ENCODE measurements at regions not wholly inside any gene's neighbourhood (a gene's known extent, or its start where the extent isn't known, plus 50 kb on each side); places are given as distances from the start of the nearest gene placed in this dataset.

GRCh38 chr15:62611002-62611401 is 431.5 kb upstream of the TPM1 start:
- Mint-ChIP-seq H3K9me3 (no peaks in the 10 kb centered on the region), H3K4me1 (no peaks in the 10 kb centered on the region), H3K4me3 (no peak overlapping the region), H3K36me3 (ENCODE audit: low read depth) (no peaks in the 10 kb centered on the region), H3K27me3 (peaks cover 23% of the 10 kb centered on the region), H3K27ac (no peak overlapping the region)
- no peak for ATAC-seq (replicated peaks)

- H3K9me3 Mint-ChIP-seq: no peaks in the 10 kb centered on the region
- H3K27ac Mint-ChIP-seq: no peak overlapping the region
- no peaks in the 10 kb centered on the region for H3K4me1 Mint-ChIP-seq
- H3K36me3 Mint-ChIP-seq (ENCODE audit: low read depth): no peaks in the 10 kb centered on the region
- H3K4me3 Mint-ChIP-seq: no peak overlapping the region
- H3K27me3 Mint-ChIP-seq: peaks cover 23% of the 10 kb centered on the region
- ATAC-seq (replicated peaks): no peak
Observed at GRCh38 chr15:62612183-62612733, 430.3 kb upstream of the TPM1 start.

GRCh38 chr15:62612771-62613170 is 429.8 kb upstream of the TPM1 start:
- peaks cover 23% of the 10 kb centered on the region for H3K27me3 Mint-ChIP-seq
- H3K27ac Mint-ChIP-seq: no peak overlapping the region
- no peak overlapping the region for H3K4me3 Mint-ChIP-seq
- no peak for ATAC-seq (replicated peaks)
- H3K9me3 Mint-ChIP-seq: no peaks in the 10 kb centered on the region
- no peaks in the 10 kb centered on the region for H3K36me3 Mint-ChIP-seq (ENCODE audit: low read depth)
- H3K4me1 Mint-ChIP-seq: no peaks in the 10 kb centered on the region

GRCh38 chr15:62616746-62617145 is 425.8 kb upstream of the TPM1 start:
- H3K4me3 Mint-ChIP-seq: no peak overlapping the region
- ATAC-seq (replicated peaks): no peak
- no peaks in the 10 kb centered on the region for H3K36me3 Mint-ChIP-seq (ENCODE audit: low read depth)
- peaks cover 8% of the 10 kb centered on the region for H3K27me3 Mint-ChIP-seq
- no peaks in the 10 kb centered on the region for H3K9me3 Mint-ChIP-seq
- H3K27ac Mint-ChIP-seq: no peak overlapping the region
- H3K4me1 Mint-ChIP-seq: no peaks in the 10 kb centered on the region

- no peak overlapping the region for H3K27ac Mint-ChIP-seq
- H3K4me1 Mint-ChIP-seq: no peaks in the 10 kb centered on the region
- no peaks in the 10 kb centered on the region for H3K9me3 Mint-ChIP-seq
- H3K27me3 Mint-ChIP-seq: peaks cover 3% of the 10 kb centered on the region
- no peak for ATAC-seq (replicated peaks)
- no peaks in the 10 kb centered on the region for H3K36me3 Mint-ChIP-seq (ENCODE audit: low read depth)
- H3K4me3 Mint-ChIP-seq: no peak overlapping the region
Observed at GRCh38 chr15:62617741-62618140, 424.8 kb upstream of the TPM1 start.

GRCh38 chr15:62618432-62618831 is 424.1 kb upstream of the TPM1 start:
- Mint-ChIP-seq H3K9me3 (no peaks in the 10 kb centered on the region), H3K4me1 (no peaks in the 10 kb centered on the region), H3K27me3 (peaks cover 3% of the 10 kb centered on the region), H3K27ac (no peak overlapping the region), H3K36me3 (ENCODE audit: low read depth) (no peaks in the 10 kb centered on the region), H3K4me3 (no peak overlapping the region)
- ATAC-seq (replicated peaks): no peak

- Mint-ChIP-seq H3K27ac (no peak overlapping the region), H3K4me1 (no peaks in the 10 kb centered on the region), H3K9me3 (no peaks in the 10 kb centered on the region), H3K36me3 (ENCODE audit: low read depth) (no peaks in the 10 kb centered on the region), H3K4me3 (no peak overlapping the region), H3K27me3 (peaks cover 3% of the 10 kb centered on the region)
- ATAC-seq (replicated peaks): no peak
Observed at GRCh38 chr15:62618846-62619504, 423.6 kb upstream of the TPM1 start.

GRCh38 chr15:62619526-62619925 is 423.0 kb upstream of the TPM1 start:
- Mint-ChIP-seq H3K36me3 (ENCODE audit: low read depth) (no peaks in the 10 kb centered on the region), H3K27ac (no peak overlapping the region), H3K27me3 (peaks cover 3% of the 10 kb centered on the region), H3K4me3 (no peak overlapping the region), H3K9me3 (no peaks in the 10 kb centered on the region), H3K4me1 (peaks cover 5% of the 10 kb centered on the region)
- ATAC-seq (replicated peaks): no peak

GRCh38 chr15:62622775-62623174 is 419.8 kb upstream of the TPM1 start:
- no peak overlapping the region for H3K4me3 Mint-ChIP-seq
- no peak for ATAC-seq (replicated peaks)
- H3K9me3 Mint-ChIP-seq: no peaks in the 10 kb centered on the region
- H3K36me3 Mint-ChIP-seq (ENCODE audit: low read depth): no peaks in the 10 kb centered on the region
- no peak overlapping the region for H3K27ac Mint-ChIP-seq
- peaks cover 3% of the 10 kb centered on the region for H3K27me3 Mint-ChIP-seq
- H3K4me1 Mint-ChIP-seq: peaks cover 11% of the 10 kb centered on the region

GRCh38 chr15:62624547-62625378 is 417.8 kb upstream of the TPM1 start:
- peak overlapping the region; percentile 68 for H3K27ac Mint-ChIP-seq
- H3K4me1 Mint-ChIP-seq: peaks cover 11% of the 10 kb centered on the region
- H3K9me3 Mint-ChIP-seq: no peaks in the 10 kb centered on the region
- H3K4me3 Mint-ChIP-seq: peak overlapping the region; percentile 67
- no peaks in the 10 kb centered on the region for H3K27me3 Mint-ChIP-seq
- no peaks in the 10 kb centered on the region for H3K36me3 Mint-ChIP-seq (ENCODE audit: low read depth)
- ATAC-seq (replicated peaks): peak; percentile 98

- peaks cover 3% of the 10 kb centered on the region for H3K27me3 Mint-ChIP-seq
- H3K9me3 Mint-ChIP-seq: no peaks in the 10 kb centered on the region
- peaks cover 11% of the 10 kb centered on the region for H3K4me1 Mint-ChIP-seq
- peak overlapping the region; percentile 68 for H3K27ac Mint-ChIP-seq
- no peaks in the 10 kb centered on the region for H3K36me3 Mint-ChIP-seq (ENCODE audit: low read depth)
- peak overlapping the region; percentile 67 for H3K4me3 Mint-ChIP-seq
- ATAC-seq (replicated peaks): no peak
Observed at GRCh38 chr15:62625429-62626033, 417.0 kb upstream of the TPM1 start.

GRCh38 chr15:62626903-62627302 is 415.6 kb upstream of the TPM1 start:
- Mint-ChIP-seq H3K36me3 (ENCODE audit: low read depth) (no peaks in the 10 kb centered on the region), H3K27ac (no peak overlapping the region), H3K4me3 (no peak overlapping the region), H3K4me1 (peaks cover 11% of the 10 kb centered on the region), H3K9me3 (no peaks in the 10 kb centered on the region), H3K27me3 (peaks cover 11% of the 10 kb centered on the region)
- no peak for ATAC-seq (replicated peaks)

- no peak for ATAC-seq (replicated peaks)
- no peaks in the 10 kb centered on the region for H3K4me1 Mint-ChIP-seq
- peaks cover 18% of the 10 kb centered on the region for H3K27me3 Mint-ChIP-seq
- no peak overlapping the region for H3K27ac Mint-ChIP-seq
- no peaks in the 10 kb centered on the region for H3K36me3 Mint-ChIP-seq (ENCODE audit: low read depth)
- no peaks in the 10 kb centered on the region for H3K9me3 Mint-ChIP-seq
- no peak overlapping the region for H3K4me3 Mint-ChIP-seq
Observed at GRCh38 chr15:62631076-62631724, 411.3 kb upstream of the TPM1 start.

GRCh38 chr15:62636823-62637573 is 405.5 kb upstream of the TPM1 start:
- H3K27me3 Mint-ChIP-seq: peaks cover 13% of the 10 kb centered on the region
- no peaks in the 10 kb centered on the region for H3K4me1 Mint-ChIP-seq
- ATAC-seq (replicated peaks): no peak
- no peaks in the 10 kb centered on the region for H3K9me3 Mint-ChIP-seq
- H3K36me3 Mint-ChIP-seq (ENCODE audit: low read depth): no peaks in the 10 kb centered on the region
- no peak overlapping the region for H3K27ac Mint-ChIP-seq
- H3K4me3 Mint-ChIP-seq: no peak overlapping the region

Data from activated T-helper 17 cell treated with anti-CD3 and anti-CD28 coated beads, Interleukin-2, amount 50 U/mL, for 72 hours (primary cell).